Heart right ventricle (tissue), 16 donors: ENCODE measurements at regions not wholly inside any gene's neighbourhood (a gene's known extent, or its start where the extent isn't known, plus 50 kb on each side); places are given as distances from the start of the nearest gene placed in this dataset.

Experiments used
- ATAC-seq, 8 donors: fragments of 200-7000 bp; cut with Tn5 transposase; one replicate each; pipeline ENCODE4 v1.9.1; 2020; ENCODE audit warnings: mild to moderate bottlenecking in 8 of 8, moderate library complexity in 8 of 8, moderate number of reproducible peaks in 1 of 8
- DNase-seq, 2 donors: peaks; one replicate each; pipeline ENCODE4 v3.0.0-alpha.2; 2020
- H3K27ac ChIP-seq, 10 donors: fragments of 200-600 bp; sonication (generic) in 2 of 10; one replicate each; pipeline versions ENCODE4 v1.5.0 to v1.8.0; 2020 to 2022; ENCODE audit warnings: mild to moderate bottlenecking in 3 of 10
- H3K27me3 ChIP-seq, 7 donors: fragments of 200-600 bp; one replicate each; pipeline ENCODE4 v1.8.0; 2021 to 2022; ENCODE audit warnings: mild to moderate bottlenecking in 2 of 7
- H3K36me3 ChIP-seq, 9 donors: fragments of 200-600 bp; sonication (generic) in 1 of 9; one replicate each; pipeline versions ENCODE4 v1.5.0 to v1.8.0; 2020 to 2022; ENCODE audit warnings: mild to moderate bottlenecking in 2 of 9
- H3K4me1 ChIP-seq, 9 donors: fragments of 200-600 bp; sonication (generic) in 1 of 9; one replicate each; pipeline versions ENCODE4 v1.5.0 to v1.8.0; 2020 to 2022; ENCODE audit warnings: mild to moderate bottlenecking in 4 of 9
- H3K4me3 ChIP-seq, 10 donors: fragments of 200-600 bp; sonication (generic) in 2 of 10; one replicate each; pipeline versions ENCODE4 v1.5.0 to v1.8.0; 2020 to 2022; ENCODE audit warnings: mild to moderate bottlenecking in 7 of 10, moderate library complexity in 2 of 10
- H3K9me3 ChIP-seq, 11 donors: fragments of 200-600 bp in 10 of 11; sonication (generic) in 2 of 11; one replicate each; pipeline versions ENCODE4 v1.5.0 to v1.8.0; 2013 to 2022; ENCODE audit warnings: mild to moderate bottlenecking in 2 of 11, control low read depth in 1 of 11, moderate library complexity in 1 of 11
- CTCF ChIP-seq, 9 donors: fragments of 200-600 bp; sonication (generic) in 2 of 9; IDR thresholded peaks; one replicate each; pipeline versions ENCODE4 v1.5.0 to v1.8.0; 2021 to 2022; ENCODE audit warnings: antibody characterized with exemption in 9 of 9, mild to moderate bottlenecking in 5 of 9, moderate library complexity in 1 of 9
- WGBS, 2 donors: extraction: QIAGEN DNeasy Blood & Tissue Kit; methylation state at CpG; one replicate each; pipeline ENCODE4 v1.1.7; 2013; ENCODE audit warnings: inconsistent platforms in 1 of 2; 5-methylcytosine and 5-hydroxymethylcytosine counted together
- intact Hi-C, 10 donors: fragments of 100-400 bp; cut with DNase I; formaldehyde crosslinking; loops; one replicate each; pipeline versions ENCODE4 v1.11.1 to v1.14.2; 2022
- donor health status: Arrhythmogenic right ventricular cardiomyopathy.
- donor health status: ischemic (EF 13 %, LVEDD 7.1; RV severe dilation, severe dysfunction).
- donor health status: healthy with polysubstance abuse.
- donor health status: DM: no; HTN: yes; CAD: no.
- donor health status: DM: no; HTN: no; CAD: no.
- donor health status: ischemic (EF 25% LVEDD 6.9; RV normal size, moderate dysfunction).
- donor health status: ischemic (EF 25% LVEDD 5.7; RV mildly dilated, moderate dysfunction).
- donor health status: healthy.
- donor health status: DM: yes; HTN: yes; CAD: no.
- donor health status: Ischemic cardiomyopathy.
- donor health status: ischemic (EF 35%, LVEDD 5.7; RV mildly dilated, moderate dysfunction).
- donor health status: nonischemic (EF 11% LVEDD 7.7; RV severe dilation, severe dysfunction).
- donor health status: DM: yes; HTN: yes; CAD: no.
- donor health status: PGD.
- donor health status: ischemic (EF 29% LVEDD 5.4; RV normal size, mild dysfunction).
- donor health status: nonischemic (EF 23%, LVEDD 6.1; RV moderate dilation, normal function).

- TF ChIP-seq CTCF (IDR thresholded peaks at IDR 0.05), result no peak
- H3K4me3 ChIP-seq, result no peak overlapping the region
- H3K9me3 ChIP-seq, result no peaks in the 10 kb centered on the region
- H3K4me1 ChIP-seq, result no peaks in the 10 kb centered on the region
- WGBS, 2 donors, result 73 to 78% methylated on average over 4 of the region's 4 CpGs
- ATAC-seq (no peak), DNase-seq (no peak)
- H3K27ac ChIP-seq, result no peak overlapping the region
- intact Hi-C loops, result no loop called here
- H3K36me3 ChIP-seq, result no peaks in the 10 kb centered on the region
- no peaks in the 10 kb centered on the region for H3K27me3 ChIP-seq
Measured at GRCh38 chr1:195754303-195754702, 853.9 kb downstream of the KCNT2 start.

GRCh38 chr1:195748969-195749368, 859.3 kb downstream of the KCNT2 start:
- WGBS, 2 donors, result 90 to 98% methylated on average over 1 of the region's 1 CpG
- Histone ChIP-seq H3K27ac (no peak overlapping the region), H3K27me3 (no peaks in the 10 kb centered on the region), H3K4me1 (no peaks in the 10 kb centered on the region), H3K36me3 (no peaks in the 10 kb centered on the region), H3K4me3 (no peak overlapping the region), H3K9me3 (no peaks in the 10 kb centered on the region)
- intact Hi-C loops, result no loop called here
- ATAC-seq (no peak), DNase-seq (no peak)
- TF ChIP-seq CTCF (IDR thresholded peaks at IDR 0.05), result no peak

GRCh38 chr1:195745189-195746010, 862.8 kb downstream of the KCNT2 start:
- WGBS, 2 donors, result 85 to 86% methylated on average over 1 of the region's 1 CpG
- intact Hi-C loops, result no loop called here
- no peaks in the 10 kb centered on the region for H3K9me3 ChIP-seq
- H3K27ac ChIP-seq, result no peak overlapping the region
- TF ChIP-seq CTCF (IDR thresholded peaks at IDR 0.05), result no peak
- no peaks in the 10 kb centered on the region for H3K4me1 ChIP-seq
- no peak overlapping the region for H3K4me3 ChIP-seq
- DNase-seq, result no peak
- no peaks in the 10 kb centered on the region for H3K27me3 ChIP-seq
- H3K36me3 ChIP-seq, result no peaks in the 10 kb centered on the region
- no peak for ATAC-seq

GRCh38 chr1:195744256-195744655, 864.0 kb downstream of the KCNT2 start:
- Histone ChIP-seq H3K4me1 (no peaks in the 10 kb centered on the region), H3K27me3 (no peaks in the 10 kb centered on the region), H3K27ac (no peak overlapping the region), H3K36me3 (no peaks in the 10 kb centered on the region), H3K9me3 (no peaks in the 10 kb centered on the region), H3K4me3 (no peak overlapping the region)
- no peak for TF ChIP-seq CTCF (IDR thresholded peaks at IDR 0.05)
- no peak for DNase-seq
- ATAC-seq, result peak in 1 of 8 donors; percentile 23
- intact Hi-C loops, result no loop called here
- 81 to 86% methylated on average over 6 of the region's 6 CpGs for whole genome bisulfite sequencing, 2 donors
